Left lobe of liver (tissue), 2 donors: ENCODE measurements at regions not wholly inside any gene's neighbourhood (a gene's known extent, or its start where the extent isn't known, plus 50 kb on each side); places are given as distances from the start of the nearest gene placed in this dataset.

Experiments used
- ATAC-seq: fragments of 200-7000 bp; cut with Tn5 transposase; one replicate; pipeline ENCODE4 v1.9.1; 2020; ENCODE audit warnings: mild to moderate bottlenecking, moderate library complexity
- DNase-seq: peaks from one replicate; pipeline ENCODE4 v3.0.0-alpha.2; 2020; ENCODE audit warnings: low spot score
- donor health status: DM: no; HTN: no; CAD: no; lungs with moderate emphysema.
- donor health status: DM: no; HTN: yes; CAD: no.

DNA sequence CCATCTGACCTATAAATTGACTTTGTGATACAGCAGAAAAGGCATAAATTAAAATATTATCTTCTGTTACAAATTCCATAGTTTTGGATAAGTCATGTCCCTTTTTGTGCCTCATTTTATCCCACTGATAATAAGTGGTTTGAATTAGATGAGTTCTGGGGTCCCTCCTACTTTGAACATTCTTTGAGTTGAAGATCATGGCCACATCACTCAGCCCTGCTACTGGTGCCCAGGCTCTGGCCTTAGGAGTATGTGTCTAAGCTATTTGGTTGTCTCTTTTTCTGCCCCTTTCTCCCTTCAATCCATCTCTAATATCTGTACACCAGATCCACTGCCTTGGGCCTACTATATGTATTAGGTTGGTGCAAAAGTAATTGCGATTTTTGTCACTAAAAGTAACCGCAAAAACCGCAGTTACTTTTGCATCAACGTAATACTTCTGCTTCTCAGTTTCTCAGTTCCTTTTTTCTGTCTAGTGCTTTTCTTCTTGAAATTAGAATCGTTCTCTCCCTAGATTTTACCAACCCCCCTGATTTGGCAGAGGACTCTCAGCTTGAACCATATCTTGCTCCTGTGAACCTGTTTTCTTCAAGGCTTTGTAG is 362.5 kb upstream of the TNP1 start:
- no peak for ATAC-seq
- DNase-seq: no peak

GRCh38 chr2:217220228-217221013 is 360.6 kb upstream of the TNP1 start:
- ATAC-seq: no peak
- no peak for DNase-seq

DNA sequence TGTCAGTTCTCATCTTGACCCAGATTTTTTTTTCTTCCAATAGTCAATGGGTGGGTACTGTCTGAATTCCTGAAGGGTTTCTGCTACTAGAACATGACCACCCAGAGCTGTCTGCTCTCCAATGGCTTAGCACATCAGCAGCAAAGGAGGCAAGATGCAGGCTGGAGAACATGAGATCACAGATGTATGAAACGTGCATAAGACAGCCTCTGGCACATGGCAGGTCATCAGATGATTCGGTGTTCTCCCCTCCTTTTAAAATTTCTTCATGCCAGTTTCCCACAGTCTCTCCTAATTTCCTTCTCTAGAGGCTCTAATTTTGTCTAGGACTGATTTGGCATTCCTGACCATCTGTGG is 359.3 kb upstream of the TNP1 start:
- DNase-seq: no peak
- no peak for ATAC-seq

DNA sequence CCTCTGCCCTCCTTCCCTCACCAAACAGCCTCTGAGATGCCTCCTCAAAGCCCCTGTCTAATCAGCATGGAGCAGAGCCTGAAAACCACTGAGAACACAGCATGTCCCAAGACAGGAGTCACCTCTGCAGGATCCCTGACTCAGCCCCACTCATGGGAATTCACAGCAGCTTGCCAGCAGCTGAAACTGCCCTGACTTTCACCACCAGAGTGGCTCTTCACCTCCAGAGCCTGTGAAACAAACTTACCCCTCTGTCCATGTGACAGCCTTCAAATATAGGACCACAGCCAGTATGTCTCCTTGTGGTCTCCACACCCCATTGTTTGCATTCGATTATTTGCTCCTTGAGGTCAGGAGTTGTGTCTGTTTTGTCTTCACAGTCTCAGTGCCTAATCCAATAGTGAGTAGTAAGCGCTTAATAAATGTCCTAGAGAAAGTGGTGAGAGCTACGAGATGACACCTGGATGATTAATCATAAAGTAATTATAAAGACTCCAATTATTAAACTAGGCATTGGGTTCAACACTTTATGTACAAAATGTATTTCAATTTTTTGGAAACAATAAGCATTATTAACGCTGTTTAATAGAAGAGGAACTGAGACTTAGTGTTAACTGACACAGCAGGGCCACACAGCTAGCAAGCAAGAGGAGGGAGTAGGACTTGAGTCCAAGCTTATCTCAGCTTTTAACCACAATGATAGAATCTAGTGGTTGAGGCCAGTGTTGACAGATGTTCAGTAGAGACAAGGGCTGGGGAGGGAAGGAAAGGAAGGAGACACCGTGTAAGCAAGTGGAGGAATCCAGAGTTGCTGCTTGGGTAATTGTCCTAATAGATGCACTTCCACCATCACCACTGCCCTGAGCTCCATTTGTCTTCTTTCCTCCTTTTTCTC is 358.7 kb upstream of the TNP1 start:
- ATAC-seq (no peak), DNase-seq (no peak)

- ATAC-seq: no peak
Measured at GRCh38 chr2:217216982-217217381, 357.1 kb upstream of the TNP1 start.

DNA sequence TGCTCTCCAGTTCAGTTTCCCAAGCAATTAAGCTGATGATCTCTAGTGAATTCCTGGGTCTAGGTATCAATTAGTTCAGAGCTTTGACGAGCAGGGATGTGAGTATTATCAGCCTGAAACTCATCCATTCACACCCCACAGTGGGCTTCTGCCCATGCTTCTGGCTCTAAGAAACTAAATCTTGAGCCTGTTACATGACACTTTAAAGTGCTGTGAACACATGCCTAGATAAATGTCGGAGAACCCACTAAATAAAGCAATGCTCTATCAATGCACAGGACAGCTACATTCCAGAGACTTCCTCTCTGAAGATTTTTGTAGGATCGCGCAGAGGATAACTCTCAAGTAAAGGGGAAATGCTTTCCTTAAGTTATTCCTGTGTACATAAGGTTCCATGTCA is 356.5 kb upstream of the TNP1 start:
- DNase-seq (no peak), ATAC-seq (no peak)

More at GRCh38 chr2:217216982-217217381, 357.1 kb upstream of the TNP1 start:
- DNase-seq: no peak

DNA sequence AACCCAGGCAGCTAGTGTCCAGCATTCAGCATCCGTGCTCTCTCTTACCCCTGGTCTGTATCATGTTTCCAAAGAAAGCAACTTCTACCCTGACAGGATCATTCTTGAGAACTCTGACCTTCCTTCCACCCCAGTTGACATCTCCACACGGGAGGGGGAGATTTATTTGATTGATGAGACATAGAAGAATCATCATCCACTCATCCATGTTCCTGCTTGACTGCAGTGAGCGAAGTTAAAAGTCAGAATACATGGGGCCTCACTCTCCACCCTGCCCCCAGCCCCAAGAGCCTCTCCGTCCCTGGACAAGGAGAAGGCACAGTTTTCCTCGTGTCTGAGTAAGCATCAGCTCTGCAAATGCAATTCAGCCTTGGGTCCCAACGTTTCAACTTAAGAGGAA is 356.0 kb upstream of the TNP1 start:
- DNase-seq (no peak), ATAC-seq (no peak)

GRCh38 chr2:217208867-217209266 is 349.0 kb upstream of the TNP1 start:
- DNase-seq (no peak), ATAC-seq (no peak)

DNA sequence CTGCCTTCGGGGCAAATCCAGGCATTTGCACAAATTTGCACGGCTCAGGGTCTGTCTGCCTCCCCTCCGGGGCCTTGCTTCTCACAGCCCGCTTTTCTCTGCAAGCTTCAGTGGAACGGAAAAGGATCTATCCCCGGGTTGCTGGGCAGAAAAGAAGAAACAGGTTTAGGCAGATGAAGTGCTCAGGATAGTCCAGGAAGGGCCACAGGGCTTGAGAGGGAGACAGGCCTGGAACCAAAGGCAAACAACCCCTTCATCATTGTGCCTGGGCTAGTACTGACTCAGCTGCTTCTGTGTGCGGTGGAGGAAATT is 347.8 kb upstream of the TNP1 start:
- no peak for DNase-seq
- ATAC-seq: no peak

DNA sequence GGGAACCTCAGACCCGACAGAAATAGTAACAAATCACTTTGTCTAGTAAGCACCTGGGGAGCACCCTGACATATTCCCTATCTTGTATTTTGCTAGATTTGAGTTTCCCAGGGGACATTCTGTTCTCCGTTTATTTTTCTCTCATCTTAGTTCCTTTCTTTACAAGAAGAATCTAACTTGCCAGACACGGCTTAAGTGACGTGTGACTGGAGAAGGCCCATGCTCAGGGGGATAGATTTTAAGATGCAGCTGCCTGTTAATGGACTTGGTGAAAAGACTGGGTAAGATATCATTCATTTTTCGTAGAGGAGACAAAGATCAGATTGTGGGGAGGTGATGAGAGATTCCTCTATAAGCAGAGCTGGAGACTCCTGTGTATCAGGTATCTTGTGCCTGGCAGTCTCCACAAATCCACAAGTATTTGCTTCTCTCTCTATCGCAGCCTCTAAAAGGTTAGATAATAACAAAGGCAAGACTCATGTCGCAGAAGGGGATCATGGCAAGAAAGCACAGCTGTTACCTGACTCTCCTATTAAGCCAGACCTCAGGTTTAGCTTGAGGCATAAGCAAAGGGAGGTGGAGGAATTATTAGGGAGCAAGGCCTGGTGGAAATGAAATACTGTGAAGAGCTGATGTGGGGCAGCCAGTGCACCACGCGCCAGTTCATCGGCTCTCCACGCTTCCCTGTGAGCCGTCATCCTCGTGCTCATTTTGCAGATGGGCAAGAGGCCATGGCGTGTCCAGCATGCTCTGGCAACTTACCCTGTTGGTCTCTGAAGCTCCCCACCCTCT is 347.2 kb upstream of the TNP1 start:
- ATAC-seq (no peak), DNase-seq (no peak)

DNA sequence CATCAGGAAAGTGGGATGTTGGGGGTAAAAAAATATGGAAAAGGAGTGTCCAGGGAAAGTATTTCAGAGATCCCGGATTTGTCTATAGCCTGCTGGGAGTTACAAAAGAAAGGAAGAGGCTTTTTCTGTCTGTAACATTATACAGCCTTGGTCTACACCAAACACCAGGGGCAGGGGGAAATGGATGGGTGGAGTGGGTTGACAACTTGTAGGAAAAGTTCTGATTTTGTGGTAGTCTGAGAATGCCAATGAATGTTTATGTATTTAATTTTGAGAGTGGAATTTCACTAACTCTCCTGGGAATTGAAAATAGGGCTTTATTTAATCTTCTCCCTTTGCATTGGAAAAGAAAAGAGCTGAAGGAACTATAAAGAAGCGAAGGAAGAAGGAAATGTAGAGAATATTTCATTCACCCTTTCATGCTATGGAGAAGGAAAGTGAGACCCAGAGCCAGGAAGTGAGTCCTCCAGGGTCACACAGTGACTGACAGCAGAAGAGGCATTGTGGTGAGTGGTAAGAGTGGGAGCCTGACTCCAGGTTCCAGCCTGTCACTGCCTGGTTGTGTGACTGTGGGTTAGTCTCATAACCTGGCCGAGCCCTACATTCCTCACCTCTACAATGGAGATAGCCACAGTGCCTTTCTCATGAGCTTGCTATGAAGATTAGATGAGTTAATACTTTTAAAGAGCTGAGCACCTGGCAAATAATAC is 346.3 kb upstream of the TNP1 start:
- ATAC-seq: no peak

DNA sequence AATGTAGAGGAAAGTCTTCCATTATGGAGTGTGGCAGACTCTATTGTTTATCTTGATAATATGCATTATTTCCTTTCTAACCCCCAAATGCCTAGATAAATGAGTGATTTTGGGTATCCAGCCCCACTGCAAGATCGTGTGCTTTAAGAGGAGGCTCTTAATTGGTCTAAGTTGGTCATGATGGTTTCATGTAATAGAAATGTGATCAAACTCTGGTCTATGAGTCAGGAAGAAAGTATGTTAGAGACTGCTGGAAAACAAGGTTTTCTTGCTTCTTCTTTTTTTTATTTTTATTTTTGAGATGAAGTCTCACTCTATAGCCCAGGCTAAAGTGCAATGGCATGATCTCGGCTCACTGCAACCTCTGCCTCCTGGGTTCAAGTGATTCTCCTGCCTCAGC is 344.5 kb upstream of the TNP1 start:
- ATAC-seq: no peak

More for the DNA sequence above, 346.3 kb upstream of the TNP1 start:
- DNase-seq: no peak

GRCh38 chr2:217203086-217203485 is 343.2 kb upstream of the TNP1 start:
- ATAC-seq (no peak), DNase-seq (no peak)

More for the DNA sequence above, 344.5 kb upstream of the TNP1 start:
- DNase-seq: no peak

GRCh38 chr2:217199255-217199630 is 339.4 kb upstream of the TNP1 start:
- DNase-seq (no peak), ATAC-seq (no peak)

DNA sequence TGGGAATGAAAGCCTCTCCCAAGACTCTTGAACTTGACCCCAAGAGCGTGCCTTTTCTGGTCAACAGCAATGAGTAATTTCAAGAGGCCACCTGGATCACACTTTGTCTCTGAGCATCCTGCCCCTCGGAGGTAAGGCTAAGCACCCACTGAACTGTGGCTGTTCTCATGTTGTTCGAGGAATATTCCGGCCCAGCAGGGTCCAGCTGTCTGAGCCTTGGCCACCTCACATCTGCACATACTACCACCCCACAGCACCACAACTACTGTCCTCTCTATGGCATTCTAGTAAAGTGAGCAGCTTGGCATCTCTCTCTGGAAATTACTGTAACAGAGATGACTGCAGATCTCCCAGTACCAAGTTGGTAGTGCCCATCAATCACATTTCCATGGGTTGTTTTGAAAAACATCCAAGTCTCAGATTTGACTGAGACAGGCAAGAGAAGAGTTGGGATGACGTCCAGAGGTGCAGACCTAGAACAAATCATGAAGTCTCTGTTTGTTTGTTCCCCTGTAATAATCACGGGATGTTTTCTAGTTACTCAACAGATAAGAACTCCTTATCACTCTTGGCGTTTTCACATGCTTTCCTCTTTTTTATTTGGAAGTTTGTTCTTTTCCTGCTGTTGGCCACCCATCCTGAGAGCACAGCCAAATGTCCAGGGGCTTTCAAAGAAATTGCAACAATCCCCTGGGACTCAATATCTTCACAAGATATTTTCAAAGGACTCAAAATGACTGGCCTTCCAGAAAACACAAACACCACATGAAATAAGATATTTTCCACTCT is 336.0 kb upstream of the TNP1 start:
- DNase-seq (no peak), ATAC-seq (no peak)

DNA sequence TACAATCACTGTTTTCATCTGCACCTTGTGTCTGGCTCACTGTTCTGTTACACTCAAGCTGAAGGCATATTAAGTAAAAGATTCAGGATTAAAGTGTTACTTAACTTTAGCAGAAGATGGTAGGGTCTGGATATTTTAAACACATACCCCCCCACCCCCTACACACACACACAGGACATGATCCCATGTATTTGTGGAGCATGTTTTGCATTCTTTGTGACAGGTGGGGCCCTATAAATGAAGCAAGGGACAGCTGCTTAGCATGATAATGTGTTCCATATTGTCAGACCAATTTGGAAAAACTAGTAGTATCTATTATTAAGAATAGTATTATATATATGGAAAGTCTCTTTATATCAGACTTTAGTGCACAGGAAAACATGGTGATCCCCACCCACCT is 335.2 kb upstream of the TNP1 start:
- DNase-seq: no peak

GRCh38 chr2:217193431-217194340 is 333.8 kb upstream of the TNP1 start:
- DNase-seq (no peak), ATAC-seq (no peak)

More for the DNA sequence above, 335.2 kb upstream of the TNP1 start:
- no peak for ATAC-seq

DNA sequence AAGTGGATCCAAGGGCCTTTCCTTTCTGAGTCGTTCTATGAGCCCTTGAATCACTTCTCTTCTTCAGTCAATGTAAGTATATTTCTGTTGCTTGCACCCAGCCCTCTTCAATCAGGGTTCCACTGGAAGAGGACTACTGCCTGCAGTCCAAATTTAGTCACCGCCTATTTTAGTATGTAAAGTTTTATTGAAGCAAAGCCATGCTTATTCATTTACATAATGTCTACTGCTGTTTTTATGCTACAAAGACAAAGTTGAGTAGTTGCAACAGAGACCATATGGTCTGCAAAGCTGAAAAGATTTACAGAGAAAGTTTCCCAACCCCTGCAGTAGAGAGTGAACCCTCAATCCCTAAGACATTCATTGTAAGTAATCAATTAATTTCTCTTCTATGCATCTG is 332.5 kb upstream of the TNP1 start:
- DNase-seq (no peak), ATAC-seq (no peak)

- ATAC-seq (no peak), DNase-seq (no peak)
Measured at GRCh38 chr2:217189747-217190146, 329.9 kb upstream of the TNP1 start.
